ENCODE measurements at regions not wholly inside any gene's neighbourhood (a gene's known extent, or its start where the extent isn't known, plus 50 kb on each side); places are given as distances from the start of the nearest gene placed in this dataset.
"Not testable (repeated sequence)": the region's sequence is repeated elsewhere in the genome, so short reads cannot be mapped to it uniquely, and the experiment has no call there.

DNA sequence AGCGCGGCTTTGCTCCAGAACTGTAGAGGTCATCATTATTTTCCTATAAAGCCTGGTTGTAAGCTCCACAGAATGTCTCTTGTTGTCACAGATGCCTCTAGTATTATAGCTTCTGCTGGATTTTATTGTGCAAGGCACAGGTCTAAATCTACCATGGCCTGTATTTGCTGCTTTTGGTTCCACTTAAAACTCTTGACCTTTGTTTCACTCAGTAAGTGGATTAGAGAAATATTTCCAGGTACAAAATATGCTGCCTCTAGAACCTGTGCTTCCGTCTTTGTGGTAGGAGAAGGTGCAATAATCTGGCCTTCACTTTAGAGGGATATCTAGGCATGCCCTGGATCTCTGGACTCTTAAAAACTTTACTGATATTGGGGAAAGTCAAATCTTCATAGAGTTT is 476.6 kb upstream of the CD180 start:
- in situ Hi-C loops (cut with HindIII; ENCODE audit: low sequenced_read_pairs), result no loop called here

DNA sequence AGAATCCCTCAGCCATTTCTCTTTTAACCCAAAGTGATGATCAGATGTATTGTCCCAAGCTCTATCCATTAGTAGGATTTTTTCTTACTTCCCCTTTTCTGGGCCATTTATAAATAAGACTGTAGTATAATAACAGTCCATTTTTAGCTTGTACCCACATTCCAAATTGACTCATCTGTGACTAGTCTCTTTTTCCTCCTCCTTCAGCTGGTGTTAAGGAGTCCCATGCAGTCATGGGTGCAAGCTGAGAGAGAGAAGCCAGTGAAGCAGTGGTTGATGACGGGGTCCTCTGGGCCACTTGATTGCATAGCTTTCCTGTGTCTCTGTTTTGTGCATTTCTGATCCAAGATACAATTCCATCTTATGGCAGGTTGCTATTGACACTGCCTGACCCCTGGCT is 476.0 kb upstream of the CD180 start:
- in situ Hi-C loops (cut with HindIII; ENCODE audit: low sequenced_read_pairs), result no loop called here

DNA sequence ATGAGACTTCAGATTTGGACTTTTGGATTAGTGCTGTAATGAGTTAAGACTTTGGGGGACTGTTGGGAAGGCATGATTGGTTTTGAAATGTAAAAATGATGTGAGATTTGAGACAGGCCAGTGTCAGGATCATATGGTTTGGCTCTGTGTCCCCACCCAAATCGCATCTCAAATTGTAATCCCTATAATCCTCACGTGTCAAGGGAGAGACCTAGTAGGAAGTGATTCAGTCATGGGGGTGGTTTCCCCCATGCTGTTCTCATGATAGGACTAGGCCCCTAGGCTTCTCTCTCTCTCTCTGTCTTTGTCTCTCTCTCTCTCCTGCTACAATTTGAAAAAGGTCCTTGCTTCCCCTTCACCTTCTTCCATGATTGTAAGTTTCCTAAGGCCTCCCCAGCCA is 473.3 kb upstream of the CD180 start:
- in situ Hi-C loops (cut with HindIII; ENCODE audit: low sequenced_read_pairs), result no loop called here

DNA sequence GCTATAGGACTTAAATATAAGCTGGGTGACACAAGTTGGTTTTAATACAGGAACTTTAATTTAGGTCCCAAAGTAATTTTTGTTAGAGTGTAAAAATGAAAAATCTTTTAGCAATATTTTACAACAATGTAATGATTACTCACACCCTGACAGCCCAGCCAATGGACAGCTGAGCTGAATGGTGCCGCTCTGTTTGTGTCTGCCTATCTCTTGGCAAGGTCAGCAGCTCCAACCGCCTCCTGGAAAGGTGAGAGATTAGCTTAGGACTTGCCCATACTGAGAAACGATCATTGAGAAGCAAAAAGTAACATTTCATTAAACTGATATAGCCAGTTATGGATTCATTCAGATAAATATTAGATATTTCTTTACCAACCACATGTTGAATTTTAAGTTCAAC is 463.6 kb upstream of the CD180 start:
- in situ Hi-C loops (cut with HindIII; ENCODE audit: low sequenced_read_pairs), result no loop called here

DNA sequence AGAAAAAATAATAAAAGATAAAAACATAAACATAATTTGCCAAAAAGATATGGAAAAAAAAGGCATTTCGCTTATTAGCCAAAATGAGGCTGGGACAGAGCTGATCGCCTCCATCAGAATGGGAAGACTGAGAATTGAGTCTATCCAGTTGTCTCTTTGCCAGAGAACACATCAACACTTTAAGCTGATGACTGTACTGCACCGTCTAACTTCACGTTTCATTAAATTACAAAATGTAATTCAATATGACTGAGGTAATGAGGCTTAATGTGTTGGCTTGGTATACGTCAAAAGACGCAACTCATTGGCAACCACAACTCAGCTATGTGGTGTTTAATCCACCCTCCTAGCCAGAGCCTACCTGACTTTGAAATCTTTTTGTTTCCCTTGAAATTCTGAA is 462.7 kb upstream of the CD180 start:
- in situ Hi-C loops (cut with HindIII; ENCODE audit: low sequenced_read_pairs), result no loop called here

DNA sequence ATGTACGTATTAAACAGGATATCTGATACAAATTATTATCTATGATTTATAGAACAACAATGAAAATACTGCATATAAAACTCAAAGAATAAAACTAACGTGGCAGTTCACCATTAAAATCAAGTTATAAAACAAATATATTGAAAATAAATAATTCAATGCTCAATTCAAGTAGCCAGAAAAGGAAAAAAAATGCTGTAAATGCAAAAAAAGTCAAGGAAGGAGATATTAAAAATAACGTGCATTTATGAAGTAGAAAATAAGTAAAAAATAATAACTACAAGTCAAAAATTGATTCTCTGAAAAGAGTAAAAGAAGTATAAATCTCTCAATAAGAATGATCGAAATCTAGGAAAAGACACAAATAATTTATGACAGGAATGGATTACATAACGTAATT is 460.5 kb upstream of the CD180 start:
- in situ Hi-C loops (cut with HindIII; ENCODE audit: low sequenced_read_pairs), result no loop called here

DNA sequence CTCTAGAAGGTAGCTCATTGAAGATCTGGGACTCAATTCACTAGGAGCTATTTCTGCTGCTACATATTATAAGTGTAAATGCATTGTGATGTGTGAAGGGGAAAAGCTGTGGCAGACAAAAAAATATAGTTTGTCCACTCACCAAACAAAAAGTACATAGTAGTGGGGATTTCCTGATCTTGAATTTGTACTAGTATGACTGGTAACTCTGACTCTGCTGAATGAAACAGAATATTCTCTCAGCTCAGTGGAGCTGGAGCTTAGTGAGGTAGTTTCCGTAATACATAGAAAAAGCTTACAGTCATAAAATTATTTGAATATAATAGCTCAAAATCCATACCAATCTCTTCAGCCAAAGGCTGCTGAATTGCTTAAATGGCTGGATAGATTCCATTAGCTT is 455.6 kb upstream of the CD180 start:
- in situ Hi-C loops (cut with HindIII; ENCODE audit: low sequenced_read_pairs), result no loop called here

DNA sequence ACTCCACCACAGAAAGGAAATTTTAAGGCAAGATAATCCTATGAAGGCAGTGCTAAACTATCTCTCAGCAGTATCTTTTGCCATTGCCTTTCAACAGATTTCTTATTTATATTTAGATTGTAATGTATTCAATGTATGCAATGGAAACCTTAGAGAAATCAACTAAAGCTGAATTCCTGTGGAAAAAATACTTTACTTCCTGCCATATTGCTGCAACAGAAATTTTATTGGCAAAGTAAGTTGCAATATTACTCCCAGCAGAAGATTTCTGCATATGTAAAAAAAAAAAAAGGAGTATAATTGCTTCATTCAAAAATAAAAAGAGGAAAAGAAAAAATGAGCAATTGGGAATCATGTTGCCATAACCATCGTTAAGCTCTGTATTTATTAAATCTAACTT is 454.6 kb upstream of the CD180 start:
- in situ Hi-C loops (cut with HindIII; ENCODE audit: low sequenced_read_pairs), result no loop called here

DNA sequence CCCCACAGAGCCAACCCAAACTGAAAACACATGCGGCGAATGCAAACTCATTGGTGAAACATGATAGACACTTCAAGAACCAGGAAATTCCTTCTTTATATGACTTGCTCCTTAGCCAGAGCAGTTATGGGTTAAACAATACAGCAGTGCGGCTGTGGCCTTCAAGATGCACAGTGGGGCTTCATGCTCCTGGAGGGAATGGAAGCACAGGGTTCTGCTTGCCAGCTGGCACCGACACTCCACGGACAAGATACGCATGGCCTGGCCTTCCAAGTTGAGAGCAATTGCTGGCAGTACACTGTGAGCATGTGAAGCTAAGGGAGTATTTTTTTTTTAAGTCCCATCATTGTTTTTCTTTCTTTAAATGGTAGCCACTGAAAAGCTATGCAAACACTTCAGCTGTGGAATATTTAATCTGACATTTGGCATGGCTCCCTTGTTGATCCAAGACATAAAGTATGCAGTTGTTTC is 451.6 kb upstream of the CD180 start:
- in situ Hi-C loops (cut with HindIII; ENCODE audit: low sequenced_read_pairs), result no loop called here

DNA sequence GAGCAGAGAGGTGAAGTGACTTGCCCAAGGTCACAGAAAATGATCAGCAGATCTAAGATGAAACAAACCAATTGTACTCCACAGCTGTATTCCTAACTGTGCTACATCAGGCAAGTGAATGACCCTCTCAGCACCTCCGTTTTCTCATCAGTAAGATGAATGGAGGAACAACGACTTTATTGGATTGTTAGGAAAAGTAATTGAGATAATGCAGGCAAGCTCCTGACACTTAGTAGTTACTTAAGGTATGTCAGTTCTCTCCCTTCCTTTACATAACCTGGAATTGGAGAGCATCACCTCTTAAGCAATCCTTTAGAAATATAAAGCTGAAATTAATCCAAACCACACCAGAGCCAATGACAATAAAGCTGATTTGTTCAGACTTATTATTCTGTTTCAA is 451.2 kb upstream of the CD180 start:
- in situ Hi-C loops (cut with HindIII; ENCODE audit: low sequenced_read_pairs), result no loop called here

DNA sequence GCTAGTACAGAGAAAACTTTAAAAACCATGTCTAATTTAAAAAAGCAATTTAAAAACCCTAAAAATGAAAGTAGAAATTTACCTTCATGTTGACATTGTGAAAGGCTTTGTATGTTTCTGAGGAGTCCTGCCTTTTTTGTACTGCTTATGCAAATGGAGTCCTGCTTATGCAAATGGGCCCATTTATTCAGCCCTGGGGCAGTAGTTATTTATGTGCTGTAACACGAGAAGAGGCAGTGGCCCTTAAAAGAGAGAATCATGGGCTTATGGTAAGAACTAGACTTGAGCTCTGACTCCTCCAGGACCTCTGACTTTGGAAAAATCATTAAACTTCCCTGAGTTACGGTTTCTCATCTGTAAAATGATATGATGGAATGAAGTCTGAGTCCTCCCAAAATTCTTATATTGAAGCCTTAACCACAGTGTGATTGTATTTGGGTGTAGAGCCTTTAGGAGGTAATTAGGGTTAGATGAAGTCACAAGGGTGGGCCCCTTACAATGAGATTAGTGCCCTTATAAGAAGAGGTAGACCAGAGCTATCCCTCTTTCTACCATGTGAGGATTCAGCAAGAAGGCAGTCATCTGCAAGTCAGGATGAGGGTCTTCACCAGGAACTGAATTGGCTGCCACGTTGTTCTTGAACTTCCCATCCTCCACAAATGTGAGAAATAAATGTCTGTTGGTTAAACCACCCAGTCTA is 447.8 kb upstream of the CD180 start:
- in situ Hi-C loops (cut with HindIII; ENCODE audit: low sequenced_read_pairs), result no loop called here

DNA sequence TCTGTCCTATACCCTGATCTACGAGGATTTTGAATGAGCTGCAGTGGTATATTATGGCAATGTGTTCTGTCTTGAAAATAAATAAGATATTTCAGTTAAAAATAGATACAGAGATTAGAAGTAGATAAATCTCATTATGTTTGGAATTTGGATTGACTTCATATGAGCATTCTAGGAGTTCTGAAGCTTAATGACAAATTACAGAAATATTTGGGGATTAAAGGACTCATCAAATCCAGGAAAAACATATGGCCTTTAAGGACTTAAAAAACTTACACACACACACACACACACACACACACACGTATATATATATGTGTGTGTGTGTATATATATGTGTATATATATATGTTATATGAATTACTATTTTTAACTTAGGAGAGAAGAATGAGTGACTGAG is 446.9 kb upstream of the CD180 start:
- in situ Hi-C loops (cut with HindIII; ENCODE audit: low sequenced_read_pairs), result no loop called here

DNA sequence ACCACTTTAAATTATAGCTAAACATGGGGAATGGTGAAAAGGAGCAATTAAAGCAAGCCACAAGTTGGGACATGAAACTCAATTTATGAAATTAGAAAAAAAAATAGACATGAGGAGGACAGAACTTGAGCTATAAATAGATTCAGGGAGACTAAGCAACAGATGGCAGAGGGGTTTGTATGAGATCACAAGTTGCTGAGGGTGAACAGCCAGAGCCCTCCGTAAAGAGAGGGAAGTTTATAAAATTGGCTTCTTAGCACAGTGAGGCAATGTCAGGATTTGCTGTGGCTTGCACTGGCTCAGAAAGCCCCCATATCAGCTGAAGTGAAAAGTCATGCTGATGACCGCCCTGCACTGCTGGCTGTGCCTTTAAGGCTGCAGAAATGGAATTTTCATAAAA is 443.4 kb upstream of the CD180 start:
- in situ Hi-C loops (cut with HindIII; ENCODE audit: low sequenced_read_pairs), result no loop called here

DNA sequence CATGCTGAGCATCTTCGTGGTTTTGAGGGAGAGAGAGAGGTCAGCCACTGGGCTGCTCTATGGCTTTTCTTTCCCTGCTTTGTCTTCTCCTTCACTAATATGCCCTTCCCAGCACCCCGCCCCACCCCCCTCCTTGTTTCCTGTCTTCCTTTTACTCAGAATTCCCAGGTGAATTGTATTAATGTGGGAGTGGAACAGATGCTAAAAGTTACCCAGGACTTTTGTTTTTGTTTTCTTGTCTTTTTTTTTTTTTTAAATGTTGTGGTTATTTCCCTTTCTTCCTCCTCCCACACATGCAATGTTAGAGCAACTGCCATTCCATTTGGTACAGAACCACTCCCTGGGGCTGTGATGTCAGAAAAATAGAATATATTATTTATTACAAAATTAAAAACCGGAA is 442.7 kb upstream of the CD180 start:
- in situ Hi-C loops (cut with HindIII; ENCODE audit: low sequenced_read_pairs), result no loop called here

DNA sequence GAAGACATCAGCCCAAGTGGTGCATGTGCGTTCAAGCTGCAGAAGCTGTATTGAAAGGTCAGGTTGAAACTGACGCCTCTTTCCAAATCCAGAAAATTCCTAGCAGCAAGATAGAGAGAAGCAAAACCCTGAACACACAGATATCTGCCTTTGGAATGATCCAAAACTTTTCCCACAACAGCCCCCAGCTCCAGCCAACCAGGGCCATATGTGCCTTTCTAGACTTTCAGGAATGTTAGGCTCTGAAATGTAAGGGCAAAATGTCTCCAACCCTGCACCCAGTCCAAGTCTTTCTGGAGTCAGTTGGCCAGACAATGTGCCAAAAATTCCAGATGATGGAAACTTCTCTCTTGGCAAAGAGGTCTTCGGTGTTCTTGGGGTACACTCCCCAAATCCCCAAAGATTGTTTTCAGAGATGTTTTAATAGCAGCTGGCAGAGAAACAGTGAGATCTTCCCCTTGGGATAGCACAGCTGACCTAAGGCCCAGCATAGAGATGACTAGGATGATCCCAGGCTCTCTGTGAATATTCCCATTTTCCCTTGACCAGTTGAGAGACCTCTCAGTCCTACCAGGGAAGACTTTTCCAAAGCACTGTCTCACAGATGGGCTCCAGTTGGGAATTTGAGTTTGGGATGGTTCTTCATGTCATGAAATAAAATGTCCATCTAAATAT is 440.4 kb upstream of the CD180 start:
- in situ Hi-C loops (cut with HindIII; ENCODE audit: low sequenced_read_pairs), result no loop called here

DNA sequence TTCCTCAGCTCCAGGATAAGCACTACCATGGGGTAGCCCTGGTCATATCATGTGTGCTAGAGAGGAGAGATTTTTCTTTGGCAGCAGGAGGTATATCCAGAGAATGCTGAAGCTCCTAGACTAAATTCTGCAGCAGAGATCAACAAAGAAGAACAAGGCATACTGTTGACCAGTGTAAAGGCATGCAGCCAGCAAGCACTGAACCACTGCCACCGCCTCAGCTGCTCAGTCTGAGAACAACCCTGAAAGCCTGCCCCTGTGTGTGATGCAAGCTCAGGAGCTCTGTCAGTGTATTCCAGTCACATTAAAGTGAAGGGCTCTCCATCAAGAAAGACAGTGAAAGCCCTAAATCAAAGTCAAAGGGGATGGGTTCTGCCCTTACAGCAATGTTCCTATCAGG is 439.5 kb upstream of the CD180 start:
- in situ Hi-C loops (cut with HindIII; ENCODE audit: low sequenced_read_pairs), result no loop called here

DNA sequence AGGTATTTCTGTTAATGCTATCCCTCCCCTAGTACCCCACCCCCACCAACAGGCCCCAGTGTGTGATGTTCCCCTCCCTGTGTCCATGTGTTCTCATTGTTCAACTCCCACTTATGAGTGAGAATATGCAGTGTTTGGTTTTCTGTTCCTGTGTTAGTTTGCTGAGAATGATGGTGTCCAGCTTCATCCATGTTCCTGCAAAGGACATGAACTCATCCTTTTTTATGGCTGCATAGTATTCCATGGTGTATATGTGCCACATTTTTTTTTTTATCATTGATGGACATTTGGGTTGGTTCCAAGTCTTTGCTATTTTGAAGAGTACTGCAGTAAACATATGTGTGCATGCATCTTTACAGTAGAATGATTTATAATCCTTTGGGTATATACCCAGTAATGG is 430.5 kb upstream of the CD180 start:
- in situ Hi-C loops (cut with HindIII; ENCODE audit: low sequenced_read_pairs), result not testable (repeated sequence)

DNA sequence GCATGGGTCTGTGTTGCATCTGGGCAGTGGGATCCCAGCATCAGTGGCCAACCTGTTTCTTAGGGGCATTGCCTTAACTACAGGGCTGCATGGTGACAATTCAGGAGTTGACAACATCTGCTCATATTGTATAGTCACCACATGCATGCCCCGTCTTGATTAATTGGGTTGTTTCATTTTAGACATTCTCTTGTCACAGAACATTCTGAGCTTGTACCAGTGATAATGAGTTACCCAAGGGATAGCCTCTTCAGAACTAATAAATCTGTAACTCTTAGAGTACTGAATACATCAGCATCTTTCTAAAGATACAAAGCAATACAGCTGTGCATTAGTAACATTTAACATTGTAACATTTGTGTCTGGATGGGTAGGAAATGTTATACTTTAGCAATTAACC is 426.5 kb upstream of the CD180 start:
- in situ Hi-C loops (cut with HindIII; ENCODE audit: low sequenced_read_pairs), result no loop called here

DNA sequence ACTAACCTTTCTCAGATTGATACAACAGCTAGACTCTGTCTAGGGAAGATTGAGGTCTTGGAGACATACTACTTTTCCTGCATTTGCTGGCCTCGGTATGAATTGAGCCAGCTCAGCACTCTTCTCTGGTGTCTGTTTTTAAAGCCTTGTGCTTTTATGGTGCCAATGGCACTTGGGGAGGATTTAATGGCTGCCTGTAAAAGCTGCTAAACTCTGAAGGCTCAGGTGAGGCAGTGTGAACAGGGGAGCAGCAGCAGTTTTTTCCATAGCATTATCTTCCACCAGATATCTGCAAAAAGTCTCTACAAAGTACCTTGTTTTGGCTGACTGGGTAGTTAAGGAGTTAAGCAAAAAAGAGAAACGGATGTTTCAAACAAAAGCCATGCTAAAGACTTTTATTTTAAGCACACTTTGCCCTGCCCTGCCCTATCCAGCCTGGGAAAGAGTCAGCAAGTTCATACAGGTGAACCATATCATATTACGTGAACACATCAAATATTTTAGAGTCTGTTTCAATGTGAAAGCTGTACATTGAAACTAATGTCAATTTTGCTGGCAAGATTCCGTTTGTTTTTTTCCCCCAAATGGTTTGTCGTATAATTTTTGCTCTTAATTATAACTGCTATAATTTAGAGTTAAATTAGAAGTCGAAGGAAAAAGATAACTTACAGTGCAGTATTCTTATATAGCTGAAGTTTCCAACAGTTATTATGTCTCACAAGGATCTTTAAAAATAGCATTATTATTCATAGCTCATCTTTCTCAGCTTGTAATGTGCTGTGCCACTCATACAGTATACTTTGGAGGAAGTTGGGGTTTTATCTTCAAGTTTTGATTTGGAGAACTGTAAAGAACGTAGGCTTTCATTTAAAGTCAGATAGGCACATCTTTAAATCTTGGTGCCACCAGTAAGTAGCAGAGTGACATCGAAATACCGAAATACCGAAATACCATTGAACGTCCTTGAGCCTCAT is 424.1 kb upstream of the CD180 start:
- in situ Hi-C loops (cut with HindIII; ENCODE audit: low sequenced_read_pairs), result no loop called here

DNA sequence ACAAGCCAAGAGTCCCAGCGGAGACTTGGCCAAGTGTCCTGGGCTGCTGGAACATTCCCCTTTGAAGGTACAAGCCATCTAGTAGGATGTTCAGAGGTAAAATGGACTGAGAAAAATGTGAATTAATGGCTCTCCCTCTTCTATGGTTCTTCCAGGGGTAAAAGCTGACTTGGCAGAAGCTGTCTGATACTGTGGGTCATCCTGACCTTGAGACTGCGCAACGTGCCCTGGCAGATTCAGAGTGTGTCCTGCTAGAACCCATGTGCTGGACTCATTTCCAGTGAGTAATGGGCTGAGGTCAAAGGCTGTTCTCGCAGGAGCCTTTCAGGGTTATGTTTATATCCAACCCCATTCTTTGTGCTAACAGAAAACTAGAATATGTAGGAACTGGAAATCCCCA is 423.0 kb upstream of the CD180 start:
- in situ Hi-C loops (cut with HindIII; ENCODE audit: low sequenced_read_pairs), result no loop called here

DNA sequence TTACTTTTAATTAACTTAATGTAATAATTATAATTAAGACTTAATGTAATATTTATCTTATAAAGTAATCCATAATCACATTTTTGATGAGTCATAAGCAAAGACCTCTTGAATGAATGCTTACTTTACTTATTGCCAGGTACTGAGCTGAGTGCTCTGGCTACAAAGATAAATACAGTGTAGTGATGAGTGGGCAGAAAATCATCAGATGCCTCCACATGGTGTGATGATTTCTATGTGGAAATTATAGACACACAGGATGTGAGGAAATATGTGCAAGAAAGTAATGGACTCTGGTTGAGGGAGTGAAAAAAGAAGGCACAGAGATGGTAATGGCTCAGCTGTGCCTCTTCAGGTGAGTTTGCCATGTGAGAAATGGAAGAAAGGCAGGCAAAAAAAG is 422.6 kb upstream of the CD180 start:
- in situ Hi-C loops (cut with HindIII; ENCODE audit: low sequenced_read_pairs), result no loop called here

DNA sequence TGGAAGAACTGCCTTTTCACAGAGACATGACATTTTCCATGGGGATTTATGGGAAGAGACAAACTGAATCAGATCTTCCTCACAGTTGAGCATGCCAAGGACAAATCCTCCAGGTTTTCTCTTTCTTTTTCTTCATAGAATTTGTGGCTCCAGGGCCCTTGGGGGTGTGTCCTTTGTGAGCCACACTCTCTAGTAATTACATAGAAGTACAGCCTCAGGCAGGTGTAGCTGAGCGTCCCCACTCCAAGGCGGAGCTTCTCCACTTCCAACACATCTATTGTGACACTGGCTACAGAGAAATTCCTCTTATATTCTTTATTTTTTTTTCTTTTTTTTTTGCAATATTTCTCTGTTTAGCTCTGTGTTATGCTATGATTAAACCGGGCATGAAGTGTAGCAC is 420.5 kb upstream of the CD180 start:
- in situ Hi-C loops (cut with HindIII; ENCODE audit: low sequenced_read_pairs), result no loop called here

Measured in DLD1 (cell line).